H9 (cell line): ENCODE measurements at regions not wholly inside any gene's neighbourhood (a gene's known extent, or its start where the extent isn't known, plus 50 kb on each side); places are given as distances from the start of the nearest gene placed in this dataset.

Experiments
- DNase-seq: peaks from one replicate; pipeline ENCODE4 v3.0.0-alpha.2; 2017
- H2AFZ ChIP-seq: one replicate; pipeline ENCODE4 v1.6.1; 2013; ENCODE audit warnings: mild to moderate bottlenecking, low read length, control low read depth, moderate library complexity
- H2AK5ac ChIP-seq: 2 replicates; pipeline ENCODE4 v1.6.1; 2013; ENCODE audit warnings: low read length, control low read depth, mixed read lengths; ENCODE audit not compliant: insufficient read length
- H2BK120ac ChIP-seq: one replicate; pipeline ENCODE4 v1.6.1; 2013; ENCODE audit warnings: low read depth, mild to moderate bottlenecking, low read length, control low read depth, inconsistent platforms; ENCODE audit not compliant: poor library complexity, severe bottlenecking
- H2BK12ac ChIP-seq: 2 replicates; pipeline ENCODE4 v1.6.1; 2013; ENCODE audit warnings: low read length, control low read depth, mixed read lengths, low read depth; ENCODE audit not compliant: insufficient read length
- H2BK15ac ChIP-seq: 2 replicates; pipeline ENCODE4 v1.6.1; 2013; ENCODE audit warnings: low read depth, low read length, control low read depth
- H2BK20ac ChIP-seq: one replicate; pipeline ENCODE4 v1.6.1; 2013; ENCODE audit warnings: low read depth, mild to moderate bottlenecking, low read length, control low read depth, inconsistent platforms; ENCODE audit not compliant: poor library complexity, severe bottlenecking
- H2BK5ac ChIP-seq: 2 replicates; pipeline ENCODE4 v1.6.1; 2013; ENCODE audit warnings: low read length, control low read depth, mixed read lengths; ENCODE audit not compliant: insufficient read length
- H3K14ac ChIP-seq: 2 replicates; pipeline ENCODE4 v1.6.1; 2013; ENCODE audit warnings: low read length, control low read depth; ENCODE audit not compliant: insufficient read depth
- H3K18ac ChIP-seq: 2 replicates; pipeline ENCODE4 v1.6.1; 2013; ENCODE audit warnings: low read depth, mild to moderate bottlenecking, mixed read lengths, low read length, control low read depth; ENCODE audit not compliant: insufficient read length
- H3K23ac ChIP-seq: 2 replicates; pipeline ENCODE4 v1.6.1; 2013; ENCODE audit warnings: low read length, control low read depth, mixed read lengths, low read depth; ENCODE audit not compliant: insufficient read length
- H3K23me2 ChIP-seq: 2 replicates; pipeline ENCODE4 v1.6.1; 2013; ENCODE audit warnings: low read depth, mild to moderate bottlenecking, mixed read lengths, low read length, control low read depth; ENCODE audit not compliant: insufficient read length, poor library complexity, severe bottlenecking
- H3K27ac ChIP-seq: 2 replicates; pipeline ENCODE4 v1.5.1; 2013; ENCODE audit warnings: low read length, control low read depth, mixed read lengths, low read depth; ENCODE audit not compliant: insufficient read length
- H3K27me3 ChIP-seq: 2 replicates; pipeline ENCODE4 v1.6.1; 2013; ENCODE audit warnings: low read length, control low read depth, inconsistent platforms; ENCODE audit not compliant: insufficient read depth
- H3K4ac ChIP-seq: 2 replicates; pipeline ENCODE4 v1.6.1; 2013; ENCODE audit warnings: low read depth, mild to moderate bottlenecking, control low read depth, inconsistent platforms, low read length, moderate library complexity
- H3K4me1 ChIP-seq: 2 replicates; pipeline ENCODE4 v1.6.1; 2013; ENCODE audit warnings: low read length, control low read depth, inconsistent platforms; ENCODE audit not compliant: insufficient read depth
- H3K4me2 ChIP-seq: 2 replicates; pipeline ENCODE4 v1.6.1; 2013; ENCODE audit warnings: low read length, control low read depth, mixed read lengths; ENCODE audit not compliant: insufficient read length, insufficient read depth
- H3K56ac ChIP-seq: 2 replicates; pipeline ENCODE4 v1.6.1; 2013; ENCODE audit warnings: low read depth, mild to moderate bottlenecking, mixed read lengths, low read length, control low read depth; ENCODE audit not compliant: insufficient read length
- H3K79me1 ChIP-seq: 2 replicates; pipeline ENCODE4 v1.6.1; 2013; ENCODE audit warnings: low read depth, mild to moderate bottlenecking, moderate library complexity, low read length, control low read depth, inconsistent platforms; ENCODE audit not compliant: insufficient read depth, poor library complexity, severe bottlenecking
- H3K79me2 ChIP-seq: 2 replicates; pipeline ENCODE4 v1.6.1; 2013; ENCODE audit warnings: low read length, control low read depth, inconsistent platforms; ENCODE audit not compliant: insufficient read depth
- H3K9ac ChIP-seq: 2 replicates; pipeline ENCODE4 v1.6.1; 2013; ENCODE audit warnings: low read length, control low read depth, mixed read lengths; ENCODE audit not compliant: insufficient read length; ENCODE audit errors: extremely low read depth
- H3K9me3 ChIP-seq: one replicate; pipeline ENCODE4 v1.6.1; 2013; ENCODE audit warnings: low read depth, low read length, inconsistent platforms; ENCODE audit not compliant: control insufficient read depth
- H3T11ph ChIP-seq: one replicate; pipeline ENCODE4 v1.6.1; 2013; ENCODE audit warnings: mild to moderate bottlenecking, low read length, control low read depth, inconsistent platforms
- H4K20me1 ChIP-seq: one replicate; pipeline ENCODE4 v1.6.1; 2013; ENCODE audit not compliant: control insufficient read depth, insufficient read length, insufficient read depth
- H4K5ac ChIP-seq: 2 replicates; pipeline ENCODE4 v1.6.1; 2013; ENCODE audit warnings: low read depth, mild to moderate bottlenecking, mixed read lengths, low read length, control low read depth; ENCODE audit not compliant: insufficient read length
- H4K8ac ChIP-seq: replicated peaks from 2 replicates; pipeline ENCODE4 v1.6.1; 2013; ENCODE audit warnings: low read length, control low read depth, mixed read lengths, low read depth; ENCODE audit not compliant: insufficient read length
- H4K91ac ChIP-seq: 2 replicates; pipeline ENCODE4 v1.6.1; 2013; ENCODE audit warnings: low read depth, mild to moderate bottlenecking, moderate library complexity, mixed read lengths, low read length, control low read depth; ENCODE audit not compliant: insufficient read length
- H3K27ac Mint-ChIP-seq, 3 experiments: 2 replicates in 2 of 3; 3 replicates in 1 of 3; pipeline ENCODE4 v1.8.0; 2020 to 2021; ENCODE audit warnings: mixed read lengths in 3 of 3, mild to moderate bottlenecking in 1 of 3, moderate library complexity in 1 of 3
- H3K27me3 Mint-ChIP-seq: 2 replicates; pipeline ENCODE4 v1.8.0; 2021; ENCODE audit warnings: low read depth, mild to moderate bottlenecking, moderate library complexity, mixed read lengths
- H3K36me3 Mint-ChIP-seq, 3 experiments: 2 replicates in 2 of 3; 3 replicates in 1 of 3; pipeline ENCODE4 v1.8.0; 2020 to 2021; ENCODE audit warnings: low read depth in 3 of 3, mixed read lengths in 3 of 3; ENCODE audit not compliant: insufficient read depth in 1 of 3
- H3K4me1 Mint-ChIP-seq, 2 experiments: 2 replicates each; pipeline ENCODE4 v1.8.0; 2020; ENCODE audit warnings: mixed read lengths in 2 of 2
- H3K4me3 Mint-ChIP-seq, 2 experiments: 2 replicates in 1 of 2; 3 replicates in 1 of 2; pipeline ENCODE4 v1.8.0; 2020 to 2021; ENCODE audit warnings: mild to moderate bottlenecking in 2 of 2, mixed read lengths in 2 of 2, moderate library complexity in 1 of 2
- H3K9me3 Mint-ChIP-seq, 2 experiments: 2 replicates in 1 of 2; 3 replicates in 1 of 2; pipeline ENCODE4 v1.8.0; 2020; ENCODE audit warnings: mild to moderate bottlenecking in 2 of 2, mixed read lengths in 2 of 2, moderate library complexity in 1 of 2
- CTCF ChIP-seq: fragments of 200-600 bp; sonication (generic); conservative IDR thresholded peaks from 3 replicates; pipeline ENCODE4 v1.8.0; 2021; ENCODE audit warnings: antibody characterized with exemption, mild to moderate bottlenecking
- WGBS: extraction: QIAGEN DNeasy Blood & Tissue Kit; methylation state at CpG from one replicate; pipeline ENCODE4 v1.1.7; 2013; ENCODE audit warnings: missing lambda C conversion rate, low lambda C conversion rate, mixed read lengths; ENCODE audit not compliant: insufficient read length; ENCODE audit errors: extremely low coverage; 5-methylcytosine and 5-hydroxymethylcytosine counted together

- Histone ChIP-seq H2BK120ac (no peak overlapping the region), H3K79me1 (no peaks in the 10 kb centered on the region), H2BK15ac (no peak overlapping the region), H3K23ac (no peak overlapping the region), H3K27ac (no peak overlapping the region), H3T11ph (no peak overlapping the region), H3K18ac (no peak overlapping the region), H3K14ac (no peak overlapping the region; the same call in 1 of the 2 replicates), H3K4me2 (no peak overlapping the region), H2BK20ac (no peak overlapping the region), H2BK5ac (no peak overlapping the region), H3K4ac (no peak overlapping the region), H2BK12ac (no peak overlapping the region), H4K91ac (no peak overlapping the region), H3K56ac (no peak overlapping the region), H2AFZ (no peak overlapping the region), H4K5ac (no peak overlapping the region), H4K8ac (no peak overlapping the region), H3K79me2 (no peaks in the 10 kb centered on the region), H3K9ac (no peak overlapping the region), H2AK5ac (no peak overlapping the region), H3K27me3 (no peaks in the 10 kb centered on the region), H4K20me1 (no peaks in the 10 kb centered on the region), H3K9me3 (no peaks in the 10 kb centered on the region), H3K4me1 (0 out of 2 replicates have a peak, but pooled peaks cover 6% of the 10 kb centered on the region), H3K23me2 (no peaks in the 10 kb centered on the region)
- Mint-ChIP-seq H3K27ac (no peak overlapping the region), H3K27me3 (no peaks in the 10 kb centered on the region), H3K9me3 (peaks cover 0 to 2% of the 10 kb centered on the region in 2 experiments; a peak in 2 of 5 replicates), H3K4me1 (peaks cover 15 to 16% of the 10 kb centered on the region in 2 experiments), H3K4me3 (no peak overlapping the region), H3K36me3 (peaks cover 0 to 6% (median 2%) of the 10 kb centered on the region in 3 experiments; a peak in 1 of 7 replicates)
- no peak for DNase-seq
- WGBS, result no CpG with 5 or more reads among the region's 5 CpGs
- no peak for TF ChIP-seq CTCF
Measured at GRCh38 chr6:134637282-134637681, 312.6 kb downstream of the ALDH8A1 start.
